Testis (tissue), 2 donors: ENCODE measurements at regions not wholly inside any gene's neighbourhood (a gene's known extent, or its start where the extent isn't known, plus 50 kb on each side); places are given as distances from the start of the nearest gene placed in this dataset.
A peak's percentile ranks its signal among the peaks of the same experiment; 100 is the strongest.
"Not testable (repeated sequence)": the region's sequence is repeated elsewhere in the genome, so short reads cannot be mapped to it uniquely, and the experiment has no call there.

Source experiments
- DNase-seq: peaks from one replicate; pipeline ENCODE4 v3.0.0-alpha.2; 2019
- H3K27ac ChIP-seq, 2 donors: fragments of 200-600 bp; sonication (generic); one replicate each; pipeline ENCODE4 v1.5.1; 2019
- H3K27me3 ChIP-seq: fragments of 200-600 bp; sonication (generic); one replicate; pipeline ENCODE4 v1.5.1; 2019
- H3K36me3 ChIP-seq: fragments of 200-600 bp; sonication (generic); one replicate; pipeline ENCODE4 v1.5.1; 2017; ENCODE audit warnings: low read depth; ENCODE audit errors: missing control alignments
- H3K4me1 ChIP-seq: fragments of 200-600 bp; sonication (generic); one replicate; pipeline ENCODE4 v1.5.1; 2019
- H3K4me3 ChIP-seq, 2 donors: fragments of 200-600 bp; sonication (generic); one replicate each; pipeline ENCODE4 v1.5.1; 2017 to 2019
- H3K9me3 ChIP-seq: fragments of 200-600 bp; sonication (generic); one replicate; pipeline ENCODE4 v1.5.1; 2017
- POLR2A ChIP-seq: fragments of 450-650 bp; IDR thresholded peaks from one replicate; pipeline ENCODE4 v1.6.1; 2017; ENCODE audit warnings: antibody characterized with exemption, mild to moderate bottlenecking, moderate library complexity
- WGBS, 2 donors: methylation state at CpG; one replicate each; pipeline ENCODE4 v1.1.5; 2018; 5-methylcytosine and 5-hydroxymethylcytosine counted together
- intact Hi-C: fragments of 100-400 bp; cut with DNase I; formaldehyde crosslinking; loops from one replicate; pipeline ENCODE4 v1.15.1; 2023; ENCODE audit warnings: low total_unique reads
- TF ChIP-seq, protein P1 (sequence below), 3 experiments: fragments of 450-650 bp in 2 of 3; fragments of 200-600 bp in 1 of 3; sonication (generic) in 1 of 3; IDR thresholded peaks; one replicate each; pipeline ENCODE4 v1.5.1; 2016 to 2019; ENCODE audit warnings: antibody characterized with exemption in 3 of 3, mild to moderate bottlenecking in 2 of 3, moderate library complexity in 1 of 3

DNA sequence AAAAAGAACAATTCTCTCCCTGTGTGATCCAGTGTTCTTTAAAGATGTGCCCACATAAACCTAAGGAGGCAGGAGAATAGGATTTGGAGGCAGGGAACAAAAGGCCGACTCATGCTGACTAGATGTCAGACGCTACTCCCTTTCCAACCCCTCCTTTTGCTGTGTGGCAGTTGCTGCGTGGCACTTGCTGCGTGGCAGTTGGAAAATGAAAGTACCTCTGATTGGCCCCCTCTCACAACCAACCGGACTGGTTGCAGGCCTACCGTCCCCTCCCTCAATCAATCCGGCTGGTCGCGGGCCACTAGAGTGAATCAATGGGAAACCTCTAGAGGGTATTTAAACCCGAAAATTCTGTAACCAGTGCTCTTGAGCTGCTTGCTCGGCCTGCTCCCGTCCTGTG lies 551.0 kb downstream of the KIF4B start:
- H3K9me3 ChIP-seq = no peaks in the 10 kb centered on the region
- H3K4me3 ChIP-seq = no peak overlapping the region
- intact Hi-C loops = no loop called here
- no peaks in the 10 kb centered on the region for H3K36me3 ChIP-seq
- no peaks in the 10 kb centered on the region for H3K4me1 ChIP-seq
- no peaks in the 10 kb centered on the region for H3K27me3 ChIP-seq
- 67 to 72% methylated on average over 12 of the region's 12 CpGs for WGBS, 2 donors
- H3K27ac ChIP-seq = no peak overlapping the region
- no peak for TF ChIP-seq POLR2A
- TF ChIP-seq, protein P1, sequence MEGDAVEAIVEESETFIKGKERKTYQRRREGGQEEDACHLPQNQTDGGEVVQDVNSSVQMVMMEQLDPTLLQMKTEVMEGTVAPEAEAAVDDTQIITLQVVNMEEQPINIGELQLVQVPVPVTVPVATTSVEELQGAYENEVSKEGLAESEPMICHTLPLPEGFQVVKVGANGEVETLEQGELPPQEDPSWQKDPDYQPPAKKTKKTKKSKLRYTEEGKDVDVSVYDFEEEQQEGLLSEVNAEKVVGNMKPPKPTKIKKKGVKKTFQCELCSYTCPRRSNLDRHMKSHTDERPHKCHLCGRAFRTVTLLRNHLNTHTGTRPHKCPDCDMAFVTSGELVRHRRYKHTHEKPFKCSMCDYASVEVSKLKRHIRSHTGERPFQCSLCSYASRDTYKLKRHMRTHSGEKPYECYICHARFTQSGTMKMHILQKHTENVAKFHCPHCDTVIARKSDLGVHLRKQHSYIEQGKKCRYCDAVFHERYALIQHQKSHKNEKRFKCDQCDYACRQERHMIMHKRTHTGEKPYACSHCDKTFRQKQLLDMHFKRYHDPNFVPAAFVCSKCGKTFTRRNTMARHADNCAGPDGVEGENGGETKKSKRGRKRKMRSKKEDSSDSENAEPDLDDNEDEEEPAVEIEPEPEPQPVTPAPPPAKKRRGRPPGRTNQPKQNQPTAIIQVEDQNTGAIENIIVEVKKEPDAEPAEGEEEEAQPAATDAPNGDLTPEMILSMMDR (IDR thresholded peaks at IDR 0.05) = no peak
- peak; percentile 38 for DNase-seq

DNA sequence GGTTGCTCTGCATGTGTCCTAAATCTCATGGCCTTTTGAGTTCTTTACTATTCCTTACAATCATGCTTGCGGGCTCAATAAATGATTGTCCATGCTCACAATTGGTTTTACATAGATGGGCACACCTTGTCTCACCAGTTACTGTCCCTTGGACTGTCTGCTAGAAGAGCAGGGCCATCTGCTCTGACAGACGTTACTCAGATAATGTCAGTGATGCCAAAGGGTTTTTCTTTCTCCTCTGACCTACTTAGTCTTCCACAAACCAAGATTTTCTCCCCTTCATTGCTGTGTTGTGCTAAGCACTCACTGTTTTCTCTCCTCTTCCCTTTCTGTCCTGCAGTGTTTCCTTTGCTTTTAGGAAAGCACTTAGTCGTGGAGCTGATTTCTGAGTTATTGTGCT lies 562.3 kb downstream of the KIF4B start:
- 56 to 65% methylated on average over 3 of the region's 3 CpGs for WGBS, 2 donors
- H3K4me3 ChIP-seq = no peak overlapping the region
- intact Hi-C loops = no loop called here
- H3K4me1 ChIP-seq = no peaks in the 10 kb centered on the region
- H3K9me3 ChIP-seq = no peaks in the 10 kb centered on the region
- H3K27ac ChIP-seq = no peak overlapping the region
- no peak for TF ChIP-seq POLR2A
- TF ChIP-seq, protein P1 (IDR thresholded peaks at IDR 0.05) = no peak
- H3K36me3 ChIP-seq = no peaks in the 10 kb centered on the region
- DNase-seq = no peak
- H3K27me3 ChIP-seq = no peaks in the 10 kb centered on the region

DNA sequence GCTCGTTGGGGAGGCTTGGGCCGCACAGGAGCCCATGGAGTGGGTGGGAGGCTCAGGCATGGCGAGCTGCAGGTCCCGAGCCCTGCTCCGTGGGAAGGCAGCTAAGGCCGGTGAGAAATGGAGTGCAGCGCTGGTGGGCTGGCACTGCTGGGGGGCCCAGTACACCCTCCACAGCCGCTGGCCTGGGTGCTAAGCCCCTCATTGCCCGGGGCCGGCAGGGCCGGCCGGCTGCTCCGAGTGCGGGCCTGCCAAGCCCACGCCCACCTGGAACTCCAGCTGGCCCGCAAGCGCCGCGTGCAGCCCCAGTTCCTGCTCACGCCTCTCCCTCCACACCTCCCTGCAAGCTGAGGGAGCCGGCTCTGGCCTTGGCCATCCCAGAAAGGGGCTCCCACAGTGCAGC lies 573.3 kb downstream of the KIF4B start:
- not testable (repeated sequence) for DNase-seq

DNA sequence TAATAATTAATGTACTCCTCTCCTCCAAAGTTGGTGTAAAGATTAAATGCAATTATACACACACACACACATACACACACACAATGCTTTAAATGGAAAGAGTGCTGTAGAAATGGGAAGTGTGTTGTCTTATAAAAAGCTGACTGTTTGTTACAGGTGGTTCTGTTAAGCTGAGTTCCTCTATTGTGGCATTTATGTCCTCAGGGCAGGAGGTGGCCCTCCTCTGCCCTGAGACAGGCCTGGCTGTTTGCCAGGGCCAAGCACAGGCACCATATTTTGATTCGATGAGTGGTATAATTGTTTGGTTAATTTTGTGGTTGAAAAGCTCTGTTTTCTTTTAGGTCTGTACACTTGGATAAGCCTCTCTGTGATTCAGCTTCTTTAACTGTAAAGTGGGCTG lies 573.9 kb downstream of the KIF4B start:
- Histone ChIP-seq H3K36me3 (no peaks in the 10 kb centered on the region), H3K4me3 (no peak overlapping the region), H3K27me3 (no peaks in the 10 kb centered on the region), H3K9me3 (no peaks in the 10 kb centered on the region), H3K27ac (no peak overlapping the region), H3K4me1 (no peaks in the 10 kb centered on the region)
- TF ChIP-seq POLR2A = no peak
- TF ChIP-seq, protein P1 (IDR thresholded peaks at IDR 0.05) = no peak
- intact Hi-C loops = no loop called here
- WGBS, 2 donors = 56 to 63% methylated on average over 1 of the region's 1 CpG
- DNase-seq = no peak

More for the DNA sequence above, 573.3 kb downstream of the KIF4B start:
- H3K27me3 ChIP-seq, H3K4me1 ChIP-seq, intact Hi-C loops, H3K9me3 ChIP-seq, H3K27ac ChIP-seq, H3K36me3 ChIP-seq: not testable (repeated sequence)
- WGBS, 2 donors = 67 to 79% methylated on average over 16 to 18 of the region's 21 CpGs
- H3K4me3 ChIP-seq = peak overlapping the region in 1 of 2 donors; percentile 21

DNA sequence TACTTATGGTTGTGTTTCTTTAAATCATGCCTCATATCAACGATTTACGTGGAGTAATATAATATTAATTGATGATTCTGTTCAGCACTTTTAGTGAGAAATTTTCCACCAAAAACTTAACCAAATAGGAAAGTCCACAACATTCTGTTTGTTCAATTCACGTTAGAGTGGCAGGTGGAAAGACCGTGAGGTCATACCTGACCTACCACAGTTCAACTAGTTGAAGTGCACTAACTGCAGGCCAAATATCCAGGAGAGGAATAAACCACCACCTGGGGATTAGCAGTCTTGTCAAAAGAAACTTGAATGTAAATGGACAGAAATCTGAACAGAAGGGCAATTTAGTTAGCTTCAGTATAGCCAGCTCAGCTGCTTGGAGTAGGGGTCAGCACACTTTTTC lies 577.7 kb downstream of the KIF4B start:
- TF ChIP-seq, protein P1 (IDR thresholded peaks at IDR 0.05) = no peak
- no peak for TF ChIP-seq POLR2A
- no peaks in the 10 kb centered on the region for H3K27me3 ChIP-seq
- no peak overlapping the region for H3K4me3 ChIP-seq
- no peaks in the 10 kb centered on the region for H3K36me3 ChIP-seq
- no peaks in the 10 kb centered on the region for H3K4me1 ChIP-seq
- H3K27ac ChIP-seq = no peak overlapping the region
- DNase-seq = no peak
- intact Hi-C loops = no loop called here
- H3K9me3 ChIP-seq = no peaks in the 10 kb centered on the region
- WGBS, 2 donors = 80 to 88% methylated on average over 4 of the region's 4 CpGs
